ENCODE measurements at regions not wholly inside any gene's neighbourhood (a gene's known extent, or its start where the extent isn't known, plus 50 kb on each side); places are given as distances from the start of the nearest gene placed in this dataset.

- Histone ChIP-seq H3K4me3 (no peak overlapping the region), H3K27ac (no peak overlapping the region)
- no peak for TF ChIP-seq CTCF (IDR thresholded peaks at IDR 0.05)
- no peak for DNase-seq (ENCODE audit: low spot score)
These were observed 639.0 kb downstream of the BCOR start for GRCh38 chrX:39458779-39459178.

- H3K4me3 ChIP-seq = no peak overlapping the region
- DNase-seq (ENCODE audit: low spot score) = no peak
- no peak for TF ChIP-seq CTCF (IDR thresholded peaks at IDR 0.05)
- H3K27ac ChIP-seq = no peak overlapping the region
These were observed 638.6 kb downstream of the BCOR start for GRCh38 chrX:39459204-39459603.

- H3K27ac ChIP-seq = no peak overlapping the region
- DNase-seq (ENCODE audit: low spot score) = no peak
- H3K4me3 ChIP-seq = no peak overlapping the region
- no peak for TF ChIP-seq CTCF (IDR thresholded peaks at IDR 0.05)
These were observed 637.8 kb downstream of the BCOR start for GRCh38 chrX:39459952-39460351.

GRCh38 chrX:39460499-39460898, 637.3 kb downstream of the BCOR start:
- Histone ChIP-seq H3K27ac (no peak overlapping the region), H3K4me3 (no peak overlapping the region)
- no peak for DNase-seq (ENCODE audit: low spot score)
- TF ChIP-seq CTCF (IDR thresholded peaks at IDR 0.05) = no peak

- DNase-seq (ENCODE audit: low spot score) = no peak
- Histone ChIP-seq H3K4me3 (no peak overlapping the region), H3K27ac (no peak overlapping the region)
- TF ChIP-seq CTCF (IDR thresholded peaks at IDR 0.05) = no peak
These were observed 634.9 kb downstream of the BCOR start for GRCh38 chrX:39462835-39463234.

GRCh38 chrX:39464253-39464652, 633.5 kb downstream of the BCOR start:
- Histone ChIP-seq H3K27ac (no peak overlapping the region), H3K4me3 (no peak overlapping the region)
- no peak for TF ChIP-seq CTCF (IDR thresholded peaks at IDR 0.05)
- no peak for DNase-seq (ENCODE audit: low spot score)

GRCh38 chrX:39465467-39465866, 632.3 kb downstream of the BCOR start:
- Histone ChIP-seq H3K4me3 (no peak overlapping the region), H3K27ac (no peak overlapping the region)
- DNase-seq (ENCODE audit: low spot score) = no peak
- TF ChIP-seq CTCF (IDR thresholded peaks at IDR 0.05) = no peak

Measured in coronary artery (tissue), 2 donors.